ENCODE measurements at regions not wholly inside any gene's neighbourhood (a gene's known extent, or its start where the extent isn't known, plus 50 kb on each side); places are given as distances from the start of the nearest gene placed in this dataset.

GRCh38 chr3:164730815-164731360 is 347.4 kb downstream of the SI start:
- TF ChIP-seq RAD21 (conservative IDR thresholded peaks at IDR 0.05 in 1 of 2, IDR thresholded peaks at IDR 0.05 in 1 of 2) (no peak), CTCF (IDR thresholded peaks at IDR 0.05) (no peak), CBX8 (IDR thresholded peaks at IDR 0.05) (no peak), BHLHE40 (IDR thresholded peaks at IDR 0.05; ENCODE audit: low read depth, low read length) (no peak), EP300 (IDR thresholded peaks at IDR 0.05) (no peak), RFX5 (IDR thresholded peaks at IDR 0.05) (no peak)

Data from A549 (cell line).